ENCODE measurements at regions not wholly inside any gene's neighbourhood (a gene's known extent, or its start where the extent isn't known, plus 50 kb on each side); places are given as distances from the start of the nearest gene placed in this dataset.

DNA sequence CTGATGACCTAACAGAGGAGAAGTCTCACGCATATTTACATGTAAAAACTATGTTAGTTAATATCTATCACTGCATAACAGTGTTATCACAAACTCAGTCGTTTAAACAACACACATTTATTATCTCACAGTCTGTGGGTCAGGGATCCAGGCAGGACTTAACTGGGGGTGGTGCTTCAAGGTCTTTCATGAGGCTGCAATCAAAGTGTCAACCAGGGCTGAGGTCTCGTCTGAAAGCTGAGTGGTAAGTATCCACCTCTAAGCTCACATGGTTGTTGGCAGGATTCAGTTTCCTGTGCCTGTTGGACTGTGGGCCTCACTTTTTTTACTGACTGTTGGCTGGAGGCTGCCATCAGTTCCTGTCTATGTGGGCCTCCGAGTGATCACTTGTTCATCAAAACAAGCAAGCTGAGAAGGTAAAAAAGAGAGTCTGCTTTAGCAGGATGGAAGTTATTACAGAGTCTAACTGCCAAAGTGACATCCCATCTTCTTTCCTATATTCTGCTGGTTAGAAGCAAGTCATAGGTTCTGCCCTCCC is 188.6 kb downstream of the CARTPT start:
- Histone ChIP-seq H3K36me3 (no peaks in the 10 kb centered on the region), H3K27me3 (no peaks in the 10 kb centered on the region), H3K4me1 (no peaks in the 10 kb centered on the region), H3K27ac (no peak overlapping the region), H3K4me3 (replicated peaks in 1 of 3) (no peak overlapping the region), H3K9me3 (no peaks in the 10 kb centered on the region)
- no peak for DNase-seq
- intact Hi-C loops (cut with DNase I), result no loop called here
- no peak for TF ChIP-seq POLR2A (IDR thresholded peaks at IDR 0.05)
- TF ChIP-seq, protein P1, sequence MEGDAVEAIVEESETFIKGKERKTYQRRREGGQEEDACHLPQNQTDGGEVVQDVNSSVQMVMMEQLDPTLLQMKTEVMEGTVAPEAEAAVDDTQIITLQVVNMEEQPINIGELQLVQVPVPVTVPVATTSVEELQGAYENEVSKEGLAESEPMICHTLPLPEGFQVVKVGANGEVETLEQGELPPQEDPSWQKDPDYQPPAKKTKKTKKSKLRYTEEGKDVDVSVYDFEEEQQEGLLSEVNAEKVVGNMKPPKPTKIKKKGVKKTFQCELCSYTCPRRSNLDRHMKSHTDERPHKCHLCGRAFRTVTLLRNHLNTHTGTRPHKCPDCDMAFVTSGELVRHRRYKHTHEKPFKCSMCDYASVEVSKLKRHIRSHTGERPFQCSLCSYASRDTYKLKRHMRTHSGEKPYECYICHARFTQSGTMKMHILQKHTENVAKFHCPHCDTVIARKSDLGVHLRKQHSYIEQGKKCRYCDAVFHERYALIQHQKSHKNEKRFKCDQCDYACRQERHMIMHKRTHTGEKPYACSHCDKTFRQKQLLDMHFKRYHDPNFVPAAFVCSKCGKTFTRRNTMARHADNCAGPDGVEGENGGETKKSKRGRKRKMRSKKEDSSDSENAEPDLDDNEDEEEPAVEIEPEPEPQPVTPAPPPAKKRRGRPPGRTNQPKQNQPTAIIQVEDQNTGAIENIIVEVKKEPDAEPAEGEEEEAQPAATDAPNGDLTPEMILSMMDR (IDR thresholded peaks at IDR 0.05), result no peak
- WGBS, 2 donors, result 72 to 78% methylated on average over 4 of the region's 4 CpGs

DNA sequence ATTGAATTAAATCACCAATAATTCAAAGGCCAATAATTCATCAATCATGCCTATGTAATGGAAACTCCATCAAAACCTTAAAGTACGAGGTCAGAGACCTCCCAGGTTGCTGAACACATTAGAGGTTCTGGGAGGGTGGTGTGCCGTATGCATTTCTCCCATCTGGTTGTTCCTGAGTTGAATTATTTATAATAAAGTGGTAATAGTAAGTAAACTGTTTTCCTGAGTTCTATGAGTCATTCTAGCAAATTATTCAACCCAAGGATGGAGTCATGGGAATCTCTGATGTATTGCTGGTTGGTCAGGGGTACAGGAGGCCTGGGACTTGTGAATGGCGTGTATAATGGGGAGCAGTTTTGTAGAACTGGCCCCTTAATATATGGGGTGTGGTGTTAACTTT is 191.7 kb downstream of the CARTPT start:
- Histone ChIP-seq H3K4me1 (no peaks in the 10 kb centered on the region), H3K36me3 (no peaks in the 10 kb centered on the region), H3K4me3 (replicated peaks in 1 of 3) (no peak overlapping the region), H3K9me3 (no peaks in the 10 kb centered on the region), H3K27ac (no peak overlapping the region), H3K27me3 (no peaks in the 10 kb centered on the region)
- intact Hi-C loops (cut with DNase I), result no loop called here
- DNase-seq, result no peak
- TF ChIP-seq, protein P1 (IDR thresholded peaks at IDR 0.05), result no peak
- TF ChIP-seq POLR2A (IDR thresholded peaks at IDR 0.05), result no peak
- 68 to 88% methylated on average over 3 of the region's 3 CpGs for WGBS, 2 donors

DNA sequence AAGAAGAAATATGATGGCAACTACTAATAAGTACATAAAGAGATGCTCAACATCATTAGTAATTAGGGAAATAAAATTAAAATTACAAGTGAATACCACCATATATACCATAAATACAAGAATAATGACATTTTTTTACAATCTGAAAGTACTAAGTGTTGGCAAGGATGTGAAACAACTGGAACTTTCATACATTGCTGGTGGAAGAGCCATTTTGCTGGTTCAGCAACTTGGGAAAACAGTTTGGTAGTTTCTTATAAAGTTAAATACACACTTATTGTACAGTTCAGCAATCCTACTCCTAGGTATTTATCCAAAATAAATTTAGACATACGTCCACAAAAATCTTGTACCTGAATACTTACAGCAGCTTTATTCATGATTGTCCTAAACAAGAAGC is 192.9 kb downstream of the CARTPT start:
- no peaks in the 10 kb centered on the region for H3K4me1 ChIP-seq
- no peaks in the 10 kb centered on the region for H3K36me3 ChIP-seq
- DNase-seq, result no peak
- no peaks in the 10 kb centered on the region for H3K9me3 ChIP-seq
- intact Hi-C loops (cut with DNase I), result no loop called here
- H3K27me3 ChIP-seq, result no peaks in the 10 kb centered on the region
- no peak overlapping the region for H3K4me3 ChIP-seq (replicated peaks in 1 of 3)
- no peak for TF ChIP-seq POLR2A (IDR thresholded peaks at IDR 0.05)
- TF ChIP-seq, protein P1 (IDR thresholded peaks at IDR 0.05), result no peak
- 88 to 91% methylated on average over 1 of the region's 1 CpG for WGBS, 2 donors
- H3K27ac ChIP-seq, result no peak overlapping the region

DNA sequence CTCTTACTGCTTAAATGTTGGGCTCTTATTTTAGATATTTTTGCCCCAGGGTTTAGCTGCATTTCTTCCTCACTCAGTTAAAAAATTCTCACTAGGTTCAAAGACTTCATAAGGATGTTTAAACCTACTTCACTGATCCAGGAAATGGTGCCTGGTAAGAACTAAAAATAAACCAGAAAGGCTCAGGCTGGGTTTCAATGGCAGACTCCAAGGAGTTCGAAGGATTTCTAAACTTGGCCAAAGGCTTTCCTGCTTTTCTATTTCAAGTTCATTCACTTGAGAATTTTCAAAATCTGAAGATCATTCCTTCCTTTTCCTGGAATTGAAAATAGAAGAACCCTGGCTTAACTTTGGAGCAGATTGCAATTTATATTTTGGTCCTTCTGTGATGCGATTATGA is 193.0 kb upstream of the MAP1B start:
- no peak for DNase-seq
- H3K9me3 ChIP-seq, result no peaks in the 10 kb centered on the region
- H3K4me1 ChIP-seq, result no peaks in the 10 kb centered on the region
- TF ChIP-seq POLR2A (IDR thresholded peaks at IDR 0.05), result no peak
- TF ChIP-seq, protein P1 (IDR thresholded peaks at IDR 0.05), result no peak
- intact Hi-C loops (cut with DNase I), result no loop called here
- no peaks in the 10 kb centered on the region for H3K27me3 ChIP-seq
- 67 to 78% methylated on average over 2 of the region's 2 CpGs for WGBS, 2 donors
- H3K4me3 ChIP-seq (replicated peaks in 1 of 3), result no peak overlapping the region
- H3K27ac ChIP-seq, result no peak overlapping the region
- H3K36me3 ChIP-seq, result no peaks in the 10 kb centered on the region

DNA sequence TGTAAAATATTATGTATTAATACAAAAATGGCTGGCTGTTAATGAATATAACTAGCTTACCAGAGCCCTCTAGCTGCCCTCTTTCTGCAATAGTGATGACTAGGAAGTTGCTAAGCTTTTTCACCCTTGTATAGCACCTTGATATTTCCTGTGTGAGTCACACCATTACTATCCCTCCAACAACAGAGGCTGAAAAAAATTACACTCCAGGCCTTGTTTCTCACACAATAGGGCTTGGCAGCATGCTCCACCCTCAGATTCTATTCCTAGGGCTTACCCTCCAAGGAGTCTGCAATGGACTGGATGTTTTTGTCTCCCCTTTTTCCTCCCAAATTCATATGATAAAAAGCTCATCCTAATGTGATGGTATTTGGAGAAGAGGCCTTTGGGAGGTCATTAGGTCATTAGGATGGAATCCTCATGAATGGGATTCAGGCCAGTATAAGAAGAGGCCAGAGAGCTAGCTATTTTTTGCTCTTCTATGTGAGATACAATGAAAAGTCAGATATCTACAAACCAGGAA is 184.6 kb upstream of the MAP1B start:
- intact Hi-C loops (cut with DNase I), result no loop called here
- Histone ChIP-seq H3K4me1 (peaks cover 18 to 20% of the 10 kb centered on the region in 2 donors), H3K9me3 (no peaks in the 10 kb centered on the region), H3K4me3 (replicated peaks in 1 of 3) (no peak overlapping the region), H3K36me3 (no peaks in the 10 kb centered on the region), H3K27me3 (no peaks in the 10 kb centered on the region), H3K27ac (no peak overlapping the region)
- TF ChIP-seq POLR2A (IDR thresholded peaks at IDR 0.05), result no peak
- TF ChIP-seq, protein P1 (IDR thresholded peaks at IDR 0.05), result no peak
- DNase-seq, result no peak

Measured in thyroid gland (tissue), 4 donors.